Dermis microvascular lymphatic vessel endothelial cell (primary cell): ENCODE measurements at regions not wholly inside any gene's neighbourhood (a gene's known extent, or its start where the extent isn't known, plus 50 kb on each side); places are given as distances from the start of the nearest gene placed in this dataset.

Experiments
- DNase-seq, 2 donors: peaks; one replicate each; pipeline versions ENCODE4 v3.0.0 to v3.0.0-alpha.2; 2010; ENCODE audit warnings: low read depth in 2 of 2

DNA sequence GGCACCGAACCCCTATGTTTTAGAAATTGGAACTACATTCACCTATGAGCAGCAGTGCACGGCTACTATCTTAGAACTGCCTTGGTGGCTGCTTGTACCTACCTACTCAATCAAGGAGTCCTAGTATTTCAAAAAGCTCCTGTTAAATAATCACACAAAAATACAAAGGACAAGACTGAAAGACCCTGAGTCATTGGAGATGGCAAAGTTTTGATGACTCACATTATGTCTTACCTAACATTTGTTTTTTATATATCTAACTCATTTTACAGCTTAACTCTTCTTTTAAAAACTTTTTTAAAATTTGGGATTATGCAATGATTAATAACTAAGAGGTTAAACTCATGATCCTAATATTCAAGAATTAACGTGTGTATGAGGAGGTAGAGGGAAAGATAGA is 1206.0 kb upstream of the TMPRSS15 start:
- DNase-seq: no peak

DNA sequence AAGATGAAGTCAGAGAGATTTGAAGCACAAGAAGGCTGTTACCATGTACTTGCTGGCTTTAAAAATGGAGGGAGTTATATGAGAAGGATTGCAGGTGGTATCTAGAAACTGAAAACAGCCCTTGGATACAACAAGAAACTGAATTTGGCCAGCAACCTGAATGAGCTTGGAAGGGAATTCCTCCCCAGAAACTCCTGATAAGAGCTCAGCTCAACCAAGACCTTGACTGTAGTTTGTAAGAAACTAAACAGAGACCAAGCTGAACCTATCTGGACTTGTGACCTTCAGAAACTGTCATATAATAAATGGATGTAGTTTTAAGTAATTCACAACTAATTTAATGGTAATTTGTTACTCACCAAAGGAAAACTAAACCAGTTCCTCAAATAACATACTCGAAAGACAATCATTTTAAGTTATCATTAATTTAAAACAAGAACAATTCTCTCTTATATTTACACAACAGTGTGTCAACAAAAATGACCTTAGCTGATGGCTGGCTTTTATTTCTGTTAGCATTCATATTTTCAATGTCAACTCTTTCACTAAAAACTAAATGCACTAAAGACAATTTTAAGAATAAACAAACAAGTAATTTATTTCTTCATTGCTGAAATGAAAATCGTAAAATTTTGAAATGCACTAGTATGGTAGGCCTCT is 1218.4 kb upstream of the TMPRSS15 start:
- no peak for DNase-seq

DNA sequence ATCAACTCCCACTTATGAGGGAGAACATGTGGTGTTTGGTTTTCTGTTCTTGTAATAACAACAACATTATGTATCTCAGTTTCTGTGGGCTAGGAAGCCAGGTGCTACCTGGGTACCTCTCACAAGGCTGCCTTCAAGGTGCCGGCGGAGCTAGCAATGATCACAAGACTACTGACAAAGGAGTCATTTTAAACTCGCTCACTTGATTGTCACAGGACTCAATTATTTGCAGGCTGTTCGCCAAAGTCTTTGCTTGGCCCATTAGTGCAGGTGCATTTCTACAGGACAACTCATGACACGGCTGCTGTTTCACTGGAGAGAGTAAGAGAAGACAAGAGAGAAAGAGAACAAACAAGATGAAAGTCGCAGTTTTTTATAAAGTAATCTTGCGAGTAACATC is 1237.4 kb upstream of the TMPRSS15 start:
- DNase-seq: no peak

DNA sequence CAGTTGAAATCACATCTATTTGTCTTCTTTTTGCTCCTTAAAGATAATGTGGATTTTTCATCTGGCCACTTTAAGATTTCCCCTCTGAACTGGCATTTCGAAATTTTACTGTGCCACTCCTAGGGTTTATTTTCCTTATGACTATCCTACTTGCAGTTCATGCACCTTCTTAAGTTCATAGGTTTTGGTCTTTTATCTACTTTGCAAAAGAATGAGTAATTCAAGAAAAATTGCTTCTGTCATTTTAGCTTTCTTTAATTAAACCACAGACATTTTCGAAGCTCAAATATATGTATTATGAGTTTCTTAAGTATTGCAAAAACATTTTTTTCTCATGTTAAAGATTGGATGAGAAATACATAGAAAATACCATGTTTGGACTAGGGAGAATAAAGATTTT is 1244.8 kb upstream of the TMPRSS15 start:
- DNase-seq: no peak

DNA sequence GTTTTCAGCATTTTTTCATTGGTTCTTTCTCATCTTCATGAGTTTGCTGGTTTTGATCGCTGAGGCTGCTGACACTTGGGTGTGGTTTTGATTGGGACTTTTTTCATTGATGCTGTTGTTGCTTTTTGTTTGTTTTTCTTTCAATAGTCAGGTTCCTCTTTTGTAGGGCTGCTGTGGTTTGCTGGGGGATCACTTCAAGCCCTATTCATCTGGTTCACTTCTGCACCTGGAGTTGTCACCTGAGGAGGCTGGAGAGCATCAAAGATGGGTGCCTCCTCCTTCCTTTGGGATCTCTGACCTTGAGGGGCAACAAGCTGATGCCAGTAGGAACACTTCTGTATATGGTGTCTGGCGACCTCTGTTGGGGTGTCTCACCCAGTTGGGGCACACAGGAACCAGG is 1279.9 kb upstream of the TMPRSS15 start:
- DNase-seq: no peak

DNA sequence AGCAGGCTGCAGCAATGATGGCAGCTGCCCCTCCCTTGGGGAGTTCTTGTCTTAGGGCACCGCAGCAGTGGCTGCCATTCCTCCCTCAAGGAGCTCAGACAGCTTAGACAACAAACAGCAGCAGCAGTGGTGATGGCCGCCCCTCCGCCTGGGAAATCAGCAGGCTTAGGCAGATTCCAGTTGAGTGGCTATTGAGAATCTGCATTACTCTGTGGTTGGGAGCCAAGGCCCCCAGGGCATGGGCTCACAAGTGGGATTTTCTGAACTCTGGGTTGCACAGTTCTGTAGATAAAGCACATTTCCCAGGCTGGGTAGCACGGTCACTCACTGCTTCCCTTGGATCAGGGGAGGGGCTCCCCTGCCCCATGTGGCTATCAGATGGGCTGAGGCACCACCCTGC is 1280.7 kb upstream of the TMPRSS15 start:
- no peak for DNase-seq

DNA sequence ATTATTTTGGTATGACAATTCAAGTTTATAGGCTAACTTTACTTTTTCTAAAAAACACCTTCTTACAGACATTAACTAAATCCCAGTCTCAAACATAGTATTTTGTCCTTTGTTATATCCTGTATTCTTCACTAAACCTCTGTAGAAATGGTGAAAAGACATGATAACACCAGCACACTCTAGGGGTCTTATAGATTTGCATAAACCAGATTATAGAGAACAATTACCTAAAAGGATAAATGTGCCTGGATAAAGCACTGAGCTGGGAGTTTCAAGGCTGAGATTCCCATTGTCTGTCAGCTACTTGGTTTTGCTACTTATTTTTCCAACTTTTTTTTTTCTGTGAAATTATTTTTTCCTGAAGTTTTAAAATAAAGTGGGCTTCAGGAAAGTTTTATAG is 1288.6 kb upstream of the TMPRSS15 start:
- no peak for DNase-seq

DNA sequence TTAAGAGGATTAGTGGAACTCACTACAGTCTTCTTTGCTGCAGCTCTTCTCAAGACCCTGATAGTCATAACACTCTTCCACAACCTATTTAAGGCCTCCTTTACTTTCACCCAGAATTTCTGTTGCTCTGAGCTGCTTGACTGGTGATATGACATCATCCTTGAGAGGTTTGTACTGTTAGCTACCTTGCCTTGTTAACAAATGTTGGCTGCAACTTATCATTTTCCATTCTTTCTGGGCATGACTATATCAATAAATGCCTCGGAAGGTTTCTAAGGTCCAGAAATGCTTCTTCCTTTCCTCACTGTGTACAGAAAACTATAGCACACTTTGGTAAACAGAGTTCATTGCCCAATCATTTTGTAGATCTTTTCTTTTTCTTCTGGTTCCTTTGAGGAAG is 1292.2 kb upstream of the TMPRSS15 start:
- no peak for DNase-seq

DNA sequence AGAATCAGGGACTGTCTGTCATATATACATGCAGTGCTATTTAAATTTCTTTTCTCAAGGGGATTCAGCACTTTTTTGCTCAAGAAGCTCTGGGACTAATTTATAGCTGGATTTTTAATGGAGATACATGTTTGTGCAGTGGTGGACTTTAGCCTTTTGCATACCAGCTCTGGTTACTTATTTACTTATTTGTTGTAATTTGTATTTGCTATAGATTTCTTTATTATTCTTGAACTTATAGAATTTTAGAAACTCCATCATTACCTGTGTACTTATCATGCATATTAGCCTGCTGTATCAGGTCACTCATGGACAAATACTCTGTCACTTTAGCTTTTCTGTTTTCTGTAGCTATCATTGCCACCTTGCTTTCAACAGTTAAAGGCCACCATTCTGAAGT is 1296.9 kb upstream of the TMPRSS15 start:
- no peak for DNase-seq

DNA sequence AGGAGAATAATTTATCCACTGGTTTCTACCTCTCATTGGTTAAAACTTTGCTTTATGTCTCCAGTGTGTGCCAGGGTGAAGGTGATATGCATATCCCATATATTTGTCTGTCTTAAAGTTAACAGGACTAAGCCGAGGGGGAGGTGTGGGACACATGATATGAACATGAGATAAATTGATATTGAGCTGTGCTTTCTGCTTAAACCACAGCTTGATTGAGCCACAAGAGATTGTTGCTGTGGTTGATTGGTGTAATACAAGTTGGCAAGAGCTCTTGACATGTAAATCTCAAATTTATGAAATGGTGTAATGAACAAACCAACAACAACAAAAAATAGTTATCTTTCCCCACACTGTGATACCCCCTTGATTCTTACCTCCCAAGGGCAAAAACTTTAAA is 1295.5 kb upstream of the NCAM2 start:
- no peak for DNase-seq

DNA sequence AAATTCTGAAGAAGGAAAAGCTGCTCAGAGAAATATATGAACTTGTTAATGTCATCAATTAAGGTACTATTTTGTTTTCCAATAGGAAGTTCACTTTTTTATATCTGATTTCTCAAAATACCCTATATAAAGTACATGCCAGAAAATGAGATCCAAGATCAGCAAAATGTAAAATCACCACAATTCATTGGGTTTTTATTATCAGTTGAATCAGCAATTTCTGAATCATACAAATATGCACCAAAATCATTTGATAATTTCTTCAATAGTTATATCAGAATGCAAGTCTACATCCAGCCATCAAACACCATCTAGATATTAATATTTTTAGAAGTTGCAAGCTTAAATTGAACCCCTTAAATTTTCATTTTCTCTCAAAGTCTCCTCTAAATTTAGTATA is 1293.4 kb upstream of the NCAM2 start:
- DNase-seq: no peak

DNA sequence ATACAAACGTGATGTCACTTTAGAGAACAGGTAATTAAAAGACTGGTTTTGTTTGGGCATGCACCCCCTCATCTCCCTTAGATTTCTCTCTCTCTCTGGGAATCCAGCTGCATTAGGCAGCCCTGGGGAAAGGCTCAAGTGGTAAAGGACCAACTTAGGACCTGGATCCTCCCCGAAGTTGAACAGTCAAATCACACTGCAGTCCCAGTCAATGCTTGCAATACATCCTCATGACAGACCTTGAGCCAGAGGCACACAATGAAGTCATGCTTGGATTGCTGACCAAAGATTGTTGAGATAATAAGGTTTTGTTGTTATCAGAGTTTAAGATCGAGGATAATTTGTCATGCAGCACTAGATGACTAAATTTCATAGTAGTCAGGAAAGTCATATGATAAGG is 1285.8 kb upstream of the NCAM2 start:
- DNase-seq: no peak

DNA sequence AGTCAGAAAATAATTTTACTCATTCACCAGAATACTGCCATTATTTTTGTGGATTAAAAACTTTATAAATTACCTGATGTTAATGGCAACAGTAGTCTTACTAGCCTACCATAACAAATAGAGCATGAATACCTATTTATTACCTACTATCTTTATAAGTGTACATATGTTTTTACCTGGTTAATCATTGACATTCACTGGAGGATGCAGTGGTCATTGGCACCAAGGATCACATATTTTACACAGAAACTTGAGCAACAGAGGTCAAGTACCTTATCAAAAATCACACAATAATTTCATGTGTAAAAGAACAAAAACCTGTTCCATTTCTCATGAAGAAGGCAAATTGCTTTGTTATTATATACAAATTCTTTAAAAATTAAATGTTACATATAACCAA is 1284.9 kb upstream of the NCAM2 start:
- no peak for DNase-seq

DNA sequence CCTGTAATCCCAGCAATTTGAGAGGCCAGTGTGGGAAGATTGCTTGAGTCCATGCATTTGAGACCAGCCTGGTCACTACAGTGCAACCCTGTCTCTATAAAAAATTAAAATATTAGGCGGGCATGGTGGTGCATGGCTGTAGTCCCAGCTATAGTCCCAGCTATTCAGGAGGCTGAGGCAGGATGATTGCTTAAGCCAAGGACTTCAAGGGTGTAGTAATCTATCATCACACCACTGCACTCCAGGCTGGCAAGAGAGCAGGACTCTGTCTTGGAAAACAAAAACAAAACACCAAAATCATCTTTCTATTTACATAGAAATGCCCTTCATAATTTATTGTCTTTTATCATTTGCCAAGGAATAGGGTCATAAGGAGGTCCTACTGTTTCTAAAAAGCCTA is 1274.1 kb upstream of the NCAM2 start:
- DNase-seq: no peak

DNA sequence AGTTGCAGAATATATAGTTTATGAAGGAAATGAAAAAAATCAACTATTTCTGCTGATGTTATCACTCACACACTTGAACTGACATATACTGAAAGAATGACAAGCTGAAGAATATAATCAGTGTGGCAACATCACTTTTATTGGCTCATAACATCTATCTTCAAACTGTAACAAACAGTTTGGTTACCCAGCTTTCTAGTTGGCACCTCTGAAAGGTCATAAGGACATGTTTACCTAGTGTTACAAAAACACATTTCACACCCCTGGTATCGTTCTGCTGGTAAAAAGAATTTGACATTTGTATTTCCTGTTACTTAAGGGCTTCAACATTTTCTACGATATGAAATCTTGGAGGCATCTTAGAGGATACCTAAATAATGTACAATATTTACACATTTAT is 1267.0 kb upstream of the NCAM2 start:
- DNase-seq: no peak

DNA sequence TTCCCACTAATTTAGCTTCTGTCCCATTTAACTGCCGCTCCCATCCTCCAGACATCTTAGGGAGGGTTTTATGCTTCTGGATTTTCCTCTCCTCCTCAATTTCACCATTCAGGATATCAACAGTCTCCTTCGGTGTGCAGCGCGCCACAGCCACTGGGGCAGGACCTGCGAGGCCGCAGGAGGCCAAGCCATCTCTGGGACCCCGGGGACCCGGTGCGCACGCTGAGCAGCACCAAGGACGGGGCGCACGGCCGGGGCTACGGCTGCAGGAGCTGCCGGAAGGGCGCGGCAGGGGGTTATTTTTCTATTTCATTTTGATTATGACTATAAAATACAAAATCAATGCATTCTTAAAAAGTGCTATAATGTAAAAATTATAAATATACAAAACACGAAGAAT is 1238.4 kb upstream of the NCAM2 start:
- no peak for DNase-seq

DNA sequence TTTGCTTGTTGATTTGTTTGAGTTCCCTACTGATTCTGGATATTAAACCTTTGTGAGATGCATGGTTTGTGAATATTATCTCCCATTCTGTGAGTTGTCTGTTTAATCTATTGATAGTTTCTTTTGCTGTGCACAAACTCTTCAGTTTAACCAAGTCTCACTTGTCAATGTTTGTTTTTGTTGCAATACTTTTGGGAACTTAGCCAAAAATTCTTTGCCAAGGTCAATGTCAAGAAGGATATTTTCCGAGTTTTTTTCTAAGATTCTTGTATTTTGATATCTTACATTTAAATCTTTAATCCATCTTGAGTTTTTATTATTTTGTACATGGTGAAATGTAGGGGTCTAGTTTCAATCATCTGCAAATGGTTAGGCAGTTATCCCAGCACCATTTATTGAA is 1230.7 kb upstream of the NCAM2 start:
- no peak for DNase-seq

DNA sequence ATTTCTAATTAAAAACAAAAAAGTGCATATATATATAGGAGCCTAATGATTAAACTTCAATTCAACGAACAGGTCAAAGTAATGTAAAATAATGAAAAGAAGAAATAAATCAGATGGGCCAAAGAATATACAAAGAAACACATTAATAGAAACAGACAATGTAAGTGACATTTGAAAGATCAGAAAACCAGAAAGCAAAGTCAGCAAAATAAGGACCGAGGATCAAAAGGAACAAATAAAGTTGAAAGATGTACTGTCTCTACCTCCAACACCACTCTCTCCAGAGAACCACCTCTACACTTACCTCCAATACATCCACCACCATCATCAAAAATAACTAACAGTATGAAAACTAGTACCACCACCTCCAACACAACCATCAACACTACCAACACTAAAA is 1226.3 kb upstream of the NCAM2 start:
- DNase-seq: no peak

DNA sequence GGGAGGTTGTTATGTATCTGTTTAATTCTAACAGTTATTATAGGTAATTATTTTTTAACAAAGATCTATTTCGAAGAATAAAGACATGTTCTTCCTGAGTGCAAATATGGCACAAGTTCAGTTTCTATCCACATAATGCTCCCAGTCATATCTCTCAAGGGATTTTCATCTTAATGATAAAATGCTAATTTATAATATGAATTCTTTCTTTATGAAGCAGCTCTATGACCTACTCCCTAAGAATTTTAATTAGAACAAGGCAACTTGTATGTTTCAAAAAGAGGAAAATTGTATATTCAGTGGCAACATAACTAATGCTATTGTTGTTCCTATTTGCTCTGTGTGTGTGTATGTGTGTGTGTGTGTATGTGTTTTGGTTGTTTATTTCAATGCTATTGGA is 1222.1 kb upstream of the NCAM2 start:
- DNase-seq: no peak

DNA sequence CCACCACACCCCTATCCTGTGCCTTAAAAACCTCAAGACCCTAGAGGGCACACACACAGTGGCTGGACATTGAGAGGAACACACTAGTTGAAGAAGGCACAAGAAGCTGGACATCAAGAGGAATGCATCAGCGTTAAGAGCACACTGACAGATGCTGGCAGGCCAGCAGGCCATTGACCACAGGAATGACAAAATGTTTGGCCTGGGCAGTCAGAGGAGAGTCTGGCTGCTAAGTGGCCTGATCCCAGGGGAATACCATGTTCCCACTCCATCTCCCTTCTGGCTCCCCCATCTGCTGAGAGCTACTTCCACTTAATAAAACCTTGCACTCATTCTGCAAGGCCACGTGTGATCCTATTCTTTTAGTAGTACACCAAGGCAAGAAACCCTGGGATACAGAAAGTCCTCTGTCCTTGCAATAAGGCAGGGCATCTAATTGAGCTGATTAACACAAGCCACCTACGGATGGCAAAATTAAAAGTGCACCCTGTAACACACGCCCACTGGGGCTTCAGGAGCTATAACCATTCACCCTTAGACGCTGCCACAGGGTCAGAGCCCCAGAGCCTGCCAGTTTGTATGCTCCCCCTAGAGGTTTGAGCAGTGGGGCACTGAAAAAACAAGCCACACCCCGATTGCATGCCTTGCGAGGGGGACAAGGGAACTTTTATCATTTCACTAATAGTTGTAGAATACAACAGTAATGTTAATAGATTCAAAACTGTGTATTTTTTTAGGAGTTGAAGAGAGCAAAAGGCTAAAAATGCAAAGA is 1216.1 kb upstream of the NCAM2 start:
- DNase-seq: no peak

DNA sequence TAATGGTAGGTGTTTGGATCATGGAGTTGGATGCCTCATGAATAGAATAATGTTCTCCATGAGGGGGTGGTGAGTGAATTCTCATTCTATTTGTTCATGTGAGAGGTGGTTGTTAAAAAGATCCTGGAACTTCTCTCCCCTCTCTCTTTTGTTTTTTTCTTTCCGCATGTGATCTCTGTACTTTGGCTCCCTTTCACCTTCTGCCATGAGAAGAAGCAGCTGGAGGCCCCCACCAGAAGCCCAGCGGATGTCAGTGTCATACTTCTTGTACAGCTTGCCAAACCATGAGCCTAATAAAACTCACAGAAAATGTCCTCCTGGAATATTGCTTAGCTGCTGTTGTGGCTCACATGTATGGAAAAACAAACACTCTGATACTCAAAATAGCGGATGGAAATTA is 1212.3 kb upstream of the NCAM2 start:
- DNase-seq: no peak

DNA sequence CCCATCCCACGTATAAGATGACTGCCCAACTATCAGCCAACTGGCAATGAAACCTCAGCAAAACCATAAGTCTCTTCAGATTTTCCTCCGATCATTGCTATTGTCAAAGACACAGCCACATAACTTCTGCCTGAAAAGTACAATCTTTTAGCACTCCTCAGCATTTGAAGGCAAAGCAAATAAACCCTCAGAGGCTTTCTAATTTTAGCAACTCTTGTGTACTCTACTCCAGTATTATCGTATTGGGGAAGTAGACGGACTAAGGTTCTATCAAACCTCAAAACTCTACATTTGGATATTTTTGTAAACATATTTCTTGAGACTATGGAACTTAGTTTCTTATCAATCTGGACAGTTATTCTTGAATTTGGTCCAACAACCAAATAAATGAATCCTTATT is 1206.2 kb upstream of the NCAM2 start:
- DNase-seq: no peak

DNA sequence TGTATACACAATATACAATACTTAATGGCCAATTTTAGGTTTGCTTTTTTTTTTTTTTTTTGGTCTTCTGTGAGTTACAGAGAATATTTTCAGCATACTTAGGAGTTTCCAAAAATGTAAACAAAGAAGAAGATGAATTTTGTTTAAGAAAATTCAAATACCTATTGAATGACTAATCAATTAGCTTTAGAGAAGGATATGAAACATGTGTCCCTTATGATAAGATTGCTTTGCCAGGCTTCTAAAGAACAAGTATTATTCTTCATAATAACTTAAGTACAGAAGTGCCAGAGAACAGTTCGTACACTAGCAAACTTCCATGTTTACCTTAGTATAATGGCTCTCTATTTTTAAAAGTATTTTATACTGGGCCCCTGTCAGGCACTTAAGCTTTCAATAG is 1191.0 kb upstream of the NCAM2 start:
- no peak for DNase-seq

DNA sequence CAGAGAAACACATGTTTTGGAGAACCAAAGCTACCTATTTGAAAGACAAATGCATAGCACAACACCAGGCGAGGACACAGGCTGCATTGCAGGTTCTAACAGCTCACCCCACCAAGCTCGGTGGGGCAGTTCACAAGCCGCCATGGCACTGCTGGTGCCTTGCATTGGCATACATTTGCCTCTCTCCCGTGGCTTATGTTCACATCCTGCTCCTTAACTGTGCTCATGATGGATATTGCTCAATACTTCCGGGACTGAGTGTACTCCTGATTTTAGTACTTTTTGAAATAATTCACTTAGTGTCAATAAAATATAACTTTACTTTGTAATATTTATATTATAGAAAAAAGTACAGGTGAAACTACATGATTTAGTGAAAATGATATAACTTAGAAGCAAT is 1187.4 kb upstream of the NCAM2 start:
- DNase-seq: no peak
